Neutrophil (primary cell): ENCODE measurements at regions not wholly inside any gene's neighbourhood (a gene's known extent, or its start where the extent isn't known, plus 50 kb on each side); places are given as distances from the start of the nearest gene placed in this dataset.

Experiments
- H3K27ac ChIP-seq: fragments of 200-600 bp; sonication (generic); 2 replicates; pipeline ENCODE4 v1.5.1; 2016; ENCODE audit warnings: mild to moderate bottlenecking, moderate library complexity
- H3K27me3 ChIP-seq: fragments of 200-600 bp; sonication (generic); 2 replicates; pipeline ENCODE4 v1.6.0; 2016; ENCODE audit warnings: mild to moderate bottlenecking
- H3K36me3 ChIP-seq: fragments of 200-600 bp; sonication (generic); 2 replicates; pipeline ENCODE4 v1.5.1; 2017
- H3K4me1 ChIP-seq, 2 experiments: fragments of 200-600 bp in 1 of 2; sonication (generic) in 1 of 2; 1 replicate in 1 of 2; 2 replicates in 1 of 2; pipeline versions ENCODE4 v1.5.1 to v1.6.1; 2013 to 2016; ENCODE audit warnings: low read depth in 1 of 2, low read length in 1 of 2, mild to moderate bottlenecking in 1 of 2, moderate library complexity in 1 of 2; ENCODE audit not compliant: control insufficient read depth in 1 of 2, insufficient read depth in 1 of 2
- H3K4me3 ChIP-seq, 2 experiments: fragments of 200-600 bp in 1 of 2; sonication (generic) in 1 of 2; 1 replicate in 1 of 2; 2 replicates in 1 of 2; pipeline ENCODE4 v1.5.1; 2013 to 2016; ENCODE audit warnings: low read depth in 1 of 2, low read length in 1 of 2, mild to moderate bottlenecking in 1 of 2, moderate library complexity in 1 of 2
- H3K9me3 ChIP-seq: fragments of 200-600 bp; sonication (generic); 2 replicates; pipeline ENCODE4 v1.5.1; 2016
- CTCF ChIP-seq: fragments of 200-600 bp; sonication (generic); IDR thresholded peaks from 2 replicates; pipeline ENCODE4 v1.5.1; 2016; ENCODE audit warnings: antibody characterized with exemption

GRCh38 chr7:21028599-21028998 lies 241.9 kb upstream of the SP8 start:
- Histone ChIP-seq H3K36me3 (no peaks in the 10 kb centered on the region), H3K4me3 (no peak overlapping the region), H3K27me3 (no peaks in the 10 kb centered on the region), H3K27ac (no peak overlapping the region), H3K9me3 (no peaks in the 10 kb centered on the region), H3K4me1 (no peaks in the 10 kb centered on the region)
- no peak for TF ChIP-seq CTCF

GRCh38 chr7:21029006-21029405 lies 242.3 kb upstream of the SP8 start:
- TF ChIP-seq CTCF: no peak
- H3K4me3 ChIP-seq: no peak overlapping the region
- H3K27me3 ChIP-seq: no peaks in the 10 kb centered on the region
- H3K4me1 ChIP-seq: no peaks in the 10 kb centered on the region
- H3K36me3 ChIP-seq: no peaks in the 10 kb centered on the region
- no peak overlapping the region for H3K27ac ChIP-seq
- no peaks in the 10 kb centered on the region for H3K9me3 ChIP-seq

- Histone ChIP-seq H3K9me3 (no peaks in the 10 kb centered on the region), H3K27ac (no peak overlapping the region), H3K36me3 (no peaks in the 10 kb centered on the region), H3K27me3 (no peaks in the 10 kb centered on the region), H3K4me3 (no peak overlapping the region), H3K4me1 (no peaks in the 10 kb centered on the region)
- TF ChIP-seq CTCF: no peak
Measured at GRCh38 chr7:21030237-21030871, 243.7 kb upstream of the SP8 start.

- no peaks in the 10 kb centered on the region for H3K4me1 ChIP-seq
- H3K4me3 ChIP-seq: no peak overlapping the region
- H3K27me3 ChIP-seq: no peaks in the 10 kb centered on the region
- no peaks in the 10 kb centered on the region for H3K9me3 ChIP-seq
- no peak for TF ChIP-seq CTCF
- no peak overlapping the region for H3K27ac ChIP-seq
- no peaks in the 10 kb centered on the region for H3K36me3 ChIP-seq
Measured at GRCh38 chr7:21041252-21041651, 254.6 kb upstream of the SP8 start.

GRCh38 chr7:21041666-21042065 lies 255.0 kb upstream of the SP8 start:
- Histone ChIP-seq H3K36me3 (no peaks in the 10 kb centered on the region), H3K27me3 (no peaks in the 10 kb centered on the region), H3K27ac (no peak overlapping the region), H3K4me1 (no peaks in the 10 kb centered on the region), H3K4me3 (no peak overlapping the region), H3K9me3 (no peaks in the 10 kb centered on the region)
- TF ChIP-seq CTCF: no peak

GRCh38 chr7:21044384-21044783 lies 257.7 kb upstream of the SP8 start:
- H3K27ac ChIP-seq: no peak overlapping the region
- H3K4me1 ChIP-seq: no peaks in the 10 kb centered on the region
- no peak for TF ChIP-seq CTCF
- no peaks in the 10 kb centered on the region for H3K36me3 ChIP-seq
- no peak overlapping the region for H3K4me3 ChIP-seq
- H3K9me3 ChIP-seq: no peaks in the 10 kb centered on the region
- H3K27me3 ChIP-seq: no peaks in the 10 kb centered on the region
